Renal cortical epithelial cell (primary cell): ENCODE measurements at regions not wholly inside any gene's neighbourhood (a gene's known extent, or its start where the extent isn't known, plus 50 kb on each side); places are given as distances from the start of the nearest gene placed in this dataset.

ENCODE experiments used
- DNase-seq: peaks from one replicate; pipeline ENCODE4 v3.0.0-alpha.2; 2011; ENCODE audit warnings: low read depth

GRCh38 chr3:34374521-34374920, 576.1 kb downstream of the PDCD6IP start:
- no peak for DNase-seq

DNA sequence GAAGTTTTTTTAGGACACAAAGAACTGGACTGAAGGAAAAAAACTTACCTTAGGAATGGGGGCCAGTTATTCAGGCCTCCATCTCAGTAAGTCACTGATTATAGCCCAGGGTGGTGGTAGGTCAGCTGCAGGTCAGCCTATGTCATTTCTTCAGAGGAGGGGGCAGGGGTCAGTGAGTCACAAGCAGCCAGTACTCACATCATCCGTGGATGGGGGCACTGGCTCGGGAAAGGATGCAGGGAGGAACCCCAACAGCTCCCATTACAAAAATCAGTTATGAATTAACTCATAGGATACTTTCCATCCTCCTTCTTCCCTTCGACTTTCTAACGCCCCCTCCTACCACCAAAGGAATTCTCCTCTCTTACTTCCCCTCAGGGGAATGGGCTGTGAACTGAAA, 578.3 kb downstream of the PDCD6IP start:
- DNase-seq: peak; percentile 75

DNA sequence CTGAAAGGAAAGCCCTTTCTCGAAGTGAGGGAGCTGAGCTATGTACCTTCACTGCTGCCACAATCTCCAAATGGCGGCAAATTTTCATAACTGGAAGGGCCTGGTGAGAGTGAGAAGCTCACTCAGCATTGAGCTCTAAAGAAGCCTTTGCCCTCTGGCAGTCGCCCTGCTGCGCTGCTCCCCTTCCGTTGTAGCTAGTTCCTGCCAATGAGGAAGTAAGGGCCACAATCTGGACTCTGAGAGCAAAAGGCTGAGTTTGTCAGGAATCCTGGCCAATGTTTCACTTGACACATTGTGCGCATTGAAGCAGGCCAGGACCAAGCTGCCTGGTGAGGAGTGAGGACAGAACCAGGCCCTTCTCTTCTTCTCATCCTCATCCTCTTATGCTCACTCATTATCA, 579.5 kb downstream of the PDCD6IP start:
- no peak for DNase-seq

DNA sequence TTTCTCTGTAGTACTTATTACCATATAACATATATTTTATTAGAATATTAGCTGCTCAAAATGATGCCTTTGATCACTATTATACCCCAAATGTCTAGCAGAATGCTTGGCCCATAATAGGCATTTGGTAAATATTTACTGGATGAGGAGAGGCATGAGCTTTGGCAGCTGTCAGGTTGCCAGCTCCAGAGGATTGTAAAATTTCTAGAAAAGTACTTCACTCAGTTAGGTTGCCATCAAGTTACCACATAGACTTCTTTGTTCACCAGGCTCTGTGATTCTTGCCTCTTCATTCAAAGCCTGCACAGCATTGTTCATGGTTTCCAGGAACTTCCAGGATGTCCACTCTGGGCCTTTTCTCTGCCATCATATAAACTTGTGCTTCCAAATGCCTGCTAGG, 582.8 kb downstream of the PDCD6IP start:
- no peak for DNase-seq

DNA sequence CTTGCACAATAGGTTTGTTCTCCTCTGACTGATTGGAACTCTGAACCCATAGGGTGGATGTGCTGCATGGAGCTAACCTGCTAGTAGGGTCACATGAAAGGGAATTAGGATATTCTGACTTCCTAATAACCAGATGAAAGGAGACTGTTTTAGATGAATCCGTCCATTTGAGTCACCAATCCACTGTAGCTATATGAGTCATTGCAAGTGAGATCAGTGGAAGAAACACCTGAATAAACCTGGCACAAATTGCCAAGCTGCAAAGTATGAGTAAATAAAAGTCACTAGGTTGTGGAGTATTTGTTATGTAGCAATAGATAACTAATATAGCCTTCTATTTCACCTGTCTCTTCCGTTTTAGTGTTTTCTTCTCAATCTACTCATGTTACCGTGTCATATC, 584.4 kb downstream of the PDCD6IP start:
- DNase-seq: peak; percentile 87

GRCh38 chr3:34386309-34386708, 587.9 kb downstream of the PDCD6IP start:
- DNase-seq: no peak

DNA sequence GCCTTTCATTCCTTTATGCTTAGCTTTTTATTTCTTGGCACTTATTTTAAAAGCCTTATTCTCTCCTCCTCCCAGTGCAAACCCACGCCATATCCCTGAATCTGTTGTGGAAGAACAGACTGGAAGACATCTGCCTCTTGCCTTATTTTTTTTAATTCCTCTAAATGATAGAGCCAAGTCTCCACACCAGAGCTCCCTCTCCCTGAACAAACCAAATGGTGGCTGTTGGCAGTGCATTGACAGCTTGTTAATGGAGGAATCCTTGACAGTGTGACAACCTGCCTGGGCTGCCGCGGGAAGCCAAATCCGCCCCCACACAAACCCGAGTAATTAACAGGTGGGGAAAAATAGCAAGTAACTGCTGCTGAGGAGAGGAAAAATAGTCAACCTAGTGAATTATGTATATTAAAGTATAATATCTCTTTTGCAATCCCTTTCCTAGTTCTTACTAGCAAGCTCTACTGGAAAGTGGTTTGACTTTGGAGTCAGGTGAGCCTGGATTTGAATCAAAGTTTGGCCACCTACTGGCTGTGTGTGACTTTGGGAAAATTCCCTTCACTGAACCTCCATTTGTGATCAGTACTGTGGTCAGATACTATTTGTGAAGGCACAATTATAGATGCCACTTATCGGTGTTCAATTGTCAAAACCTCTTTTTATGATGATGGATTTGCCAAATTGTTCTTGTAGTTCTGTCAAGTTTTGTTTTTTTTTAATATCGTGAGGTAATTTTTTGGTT, 589.6 kb downstream of the PDCD6IP start:
- no peak for DNase-seq

GRCh38 chr3:34388830-34389229, 590.4 kb downstream of the PDCD6IP start:
- DNase-seq: no peak

DNA sequence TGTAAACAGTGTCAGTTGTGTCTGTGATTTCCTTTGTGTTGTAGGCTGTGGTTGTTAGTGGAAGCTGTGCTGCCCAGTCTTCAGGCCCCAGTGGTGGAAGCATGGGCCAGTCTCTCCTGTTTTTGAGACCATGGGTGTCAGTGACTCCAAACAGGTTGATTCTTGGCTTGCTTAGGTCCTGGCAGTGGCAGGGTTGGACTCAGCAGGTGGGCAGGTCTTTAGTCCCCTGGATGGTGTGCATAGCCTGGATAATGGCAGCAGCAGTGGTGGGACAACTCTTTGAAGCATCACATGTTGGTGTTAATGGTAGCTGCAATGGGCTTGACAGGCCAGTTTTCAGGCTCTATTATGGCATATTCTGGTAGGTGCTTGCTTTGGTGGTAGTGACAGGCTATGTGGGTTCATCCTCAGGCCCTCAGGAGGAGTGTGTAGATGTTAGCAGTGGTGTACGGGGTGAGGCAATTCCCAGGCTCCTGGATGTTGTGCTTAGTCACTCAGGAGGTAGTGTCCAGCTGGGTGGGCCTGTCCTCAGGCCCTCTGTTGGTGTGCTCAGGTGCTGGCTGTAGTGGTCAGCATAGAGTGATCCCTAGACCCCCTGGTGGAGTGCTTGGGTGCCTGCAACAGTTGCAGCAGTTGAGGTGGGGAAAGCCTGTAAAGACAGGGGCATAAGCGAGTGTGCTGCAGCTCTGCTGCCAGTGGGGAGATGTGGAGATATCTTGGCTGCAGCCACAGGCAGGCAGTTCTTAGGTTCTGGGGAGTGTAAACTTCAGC, 596.7 kb downstream of the PDCD6IP start:
- no peak for DNase-seq

- DNase-seq: no peak
These were observed 597.9 kb downstream of the PDCD6IP start for GRCh38 chr3:34396288-34396687.

- no peak for DNase-seq
These were observed 598.5 kb downstream of the PDCD6IP start for GRCh38 chr3:34396956-34397355.

DNA sequence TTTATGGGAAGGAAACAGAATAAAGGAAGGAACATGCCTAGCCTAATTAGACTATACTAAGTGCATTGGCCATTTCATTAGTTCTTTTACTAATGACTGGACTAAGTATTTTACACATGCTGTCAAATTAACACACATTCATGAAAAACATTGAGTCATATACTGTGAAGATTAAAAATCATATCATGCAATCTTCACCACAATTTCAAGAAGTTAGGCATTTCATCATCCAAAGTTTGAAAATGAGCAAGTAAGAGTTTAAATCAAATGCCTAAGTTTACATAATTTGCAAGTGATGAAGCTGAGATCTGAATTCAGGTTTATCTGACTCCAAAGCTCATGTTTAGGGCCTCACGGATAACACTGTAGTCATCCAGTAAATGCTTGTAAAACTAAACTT, 601.0 kb downstream of the PDCD6IP start:
- DNase-seq: no peak

- DNase-seq: no peak
These were observed 606.7 kb downstream of the PDCD6IP start for GRCh38 chr3:34405159-34405558.

GRCh38 chr3:34407281-34407680, 608.9 kb downstream of the PDCD6IP start:
- no peak for DNase-seq

- DNase-seq: no peak
These were observed 609.7 kb downstream of the PDCD6IP start for GRCh38 chr3:34408088-34408487.

GRCh38 chr3:34411596-34411995, 613.2 kb downstream of the PDCD6IP start:
- no peak for DNase-seq

DNA sequence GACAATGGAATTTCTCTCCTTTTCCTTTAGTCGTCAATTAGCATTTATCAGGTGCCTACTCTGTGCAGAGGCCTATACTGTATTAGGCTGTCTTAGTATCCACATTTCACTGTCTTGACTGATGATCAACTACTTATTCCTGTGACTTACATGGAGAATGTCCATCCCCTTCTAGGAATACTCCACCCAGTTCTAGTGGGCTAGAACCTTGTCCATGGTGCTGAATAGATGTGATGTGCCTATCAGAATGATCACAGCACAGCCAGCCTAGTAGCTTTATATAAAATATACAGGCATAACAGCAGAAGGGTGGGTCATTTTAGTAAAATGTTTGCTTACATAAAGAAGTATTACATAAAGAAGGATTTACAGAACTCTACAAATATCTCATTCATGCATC, 621.4 kb downstream of the PDCD6IP start:
- no peak for DNase-seq

GRCh38 chr3:34421762-34422161, 623.3 kb downstream of the PDCD6IP start:
- no peak for DNase-seq

DNA sequence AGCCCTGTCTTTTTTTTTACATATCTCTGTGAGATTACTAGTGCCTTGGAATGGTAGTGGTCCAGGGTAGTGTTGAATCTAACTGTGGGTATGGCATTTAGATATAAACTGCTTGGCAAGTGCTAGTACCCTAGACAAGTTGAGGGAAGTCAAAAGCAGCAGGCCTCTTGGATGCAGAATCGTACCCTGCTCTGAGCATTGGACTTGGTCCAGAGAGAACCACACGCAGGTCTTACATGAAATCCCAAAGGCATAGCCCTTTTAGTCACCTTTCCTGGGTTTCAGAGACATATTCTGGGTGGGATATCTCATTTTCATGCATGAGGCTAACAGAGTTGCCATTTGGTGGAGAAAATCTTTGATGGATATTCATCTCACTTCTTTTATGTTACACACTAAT, 641.4 kb downstream of the PDCD6IP start:
- no peak for DNase-seq

DNA sequence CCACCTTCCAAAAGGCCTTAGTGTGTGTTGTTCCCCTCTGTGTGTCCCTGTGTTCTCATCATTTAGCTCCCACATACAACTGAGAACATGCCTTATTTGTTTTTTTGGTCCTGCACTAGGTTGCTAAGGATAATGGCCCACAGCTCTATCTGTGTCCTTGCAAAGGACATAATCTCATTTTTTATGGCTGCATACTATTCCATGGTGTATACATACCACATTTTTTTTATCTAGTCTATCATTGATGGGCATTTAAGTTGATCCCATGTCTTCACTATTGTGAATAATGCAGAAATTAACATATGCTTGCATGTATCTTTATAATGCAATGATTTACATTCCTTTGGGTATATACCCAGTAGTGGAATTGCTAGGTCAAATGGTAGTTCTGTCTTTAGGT, 645.7 kb downstream of the PDCD6IP start:
- no peak for DNase-seq

DNA sequence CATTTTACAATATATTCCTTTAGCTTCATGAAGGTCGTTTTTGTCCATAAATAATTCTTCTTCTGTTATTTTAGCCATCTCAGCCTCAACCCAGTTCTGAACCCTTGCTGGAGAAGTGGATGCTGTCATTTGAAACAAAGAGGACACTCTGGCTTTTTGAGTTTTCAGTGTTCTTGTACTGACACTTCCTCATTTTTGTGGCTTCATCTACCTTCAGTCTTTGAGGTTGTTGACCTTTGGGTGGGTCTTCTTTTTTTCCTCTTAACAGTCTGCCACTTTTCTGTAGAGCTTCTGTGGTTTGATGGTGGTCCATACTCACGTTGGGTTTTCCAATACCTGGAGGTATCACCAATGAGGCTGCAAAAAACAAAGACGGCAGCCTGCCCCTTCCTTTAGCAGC, 650.9 kb downstream of the PDCD6IP start:
- no peak for DNase-seq

DNA sequence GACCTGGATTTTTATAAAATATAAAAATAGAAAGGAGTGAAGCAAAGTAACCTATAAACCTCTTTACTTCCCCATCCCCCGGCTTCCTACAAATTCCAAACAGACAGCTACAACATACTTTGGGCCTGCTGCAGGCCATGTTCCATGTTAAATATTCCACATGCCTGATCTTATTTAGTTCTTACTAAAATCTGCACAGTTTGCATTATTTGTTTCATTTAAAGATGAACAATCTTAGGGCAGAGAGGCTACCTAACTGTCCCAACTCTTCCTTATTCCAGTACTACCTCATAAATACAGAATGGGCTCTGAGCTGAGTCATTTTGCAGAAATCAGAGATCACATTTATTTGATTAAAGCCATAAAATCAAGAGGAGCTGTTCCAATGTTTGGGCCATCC, 665.0 kb downstream of the PDCD6IP start:
- DNase-seq: no peak

GRCh38 chr3:34464646-34465045, 666.2 kb downstream of the PDCD6IP start:
- DNase-seq: no peak

GRCh38 chr3:34475851-34476250, 677.4 kb downstream of the PDCD6IP start:
- no peak for DNase-seq
